HG03280 (cell line): ENCODE measurements at regions not wholly inside any gene's neighbourhood (a gene's known extent, or its start where the extent isn't known, plus 50 kb on each side); places are given as distances from the start of the nearest gene placed in this dataset.
"Not testable (repeated sequence)": the region's sequence is repeated elsewhere in the genome, so short reads cannot be mapped to it uniquely, and the experiment has no call there.

ENCODE experiments used
- ATAC-seq: cut with Tn5 transposase; IDR thresholded peaks from one replicate; pipeline ENCODE4 v1.9.1; 2021; ENCODE audit warnings: mild to moderate bottlenecking, moderate library complexity; ENCODE audit not compliant: unreplicated experiment

- no peak for ATAC-seq
Measured at GRCh38 chr6:93858213-93858612, 438.9 kb upstream of the EPHA7 start.

GRCh38 chr6:93849857-93850256 is 430.5 kb upstream of the EPHA7 start:
- ATAC-seq: no peak

GRCh38 chr6:93848031-93848742 is 428.8 kb upstream of the EPHA7 start:
- ATAC-seq: no peak

- ATAC-seq: no peak
Measured at GRCh38 chr6:93842178-93842577, 422.8 kb upstream of the EPHA7 start.

- ATAC-seq: not testable (repeated sequence)
Measured at GRCh38 chr6:93835451-93836145, 416.2 kb upstream of the EPHA7 start.

GRCh38 chr6:93835026-93835425 is 415.7 kb upstream of the EPHA7 start:
- ATAC-seq: not testable (repeated sequence)

- ATAC-seq: not testable (repeated sequence)
Measured at GRCh38 chr6:93833326-93833725, 414.0 kb upstream of the EPHA7 start.

- not testable (repeated sequence) for ATAC-seq
Measured at GRCh38 chr6:93829757-93830156, 410.4 kb upstream of the EPHA7 start.

- ATAC-seq: no peak
Measured at GRCh38 chr6:93829009-93829408, 409.6 kb upstream of the EPHA7 start.

- no peak for ATAC-seq
Measured at GRCh38 chr6:93828553-93828952, 409.2 kb upstream of the EPHA7 start.

GRCh38 chr6:93827728-93828127 is 408.4 kb upstream of the EPHA7 start:
- no peak for ATAC-seq

GRCh38 chr6:93825950-93826349 is 406.6 kb upstream of the EPHA7 start:
- no peak for ATAC-seq

- ATAC-seq: no peak
Measured at GRCh38 chr6:93823489-93823888, 404.1 kb upstream of the EPHA7 start.

GRCh38 chr6:93822434-93823265 is 403.3 kb upstream of the EPHA7 start:
- no peak for ATAC-seq

- no peak for ATAC-seq
Measured at GRCh38 chr6:93821953-93822352, 402.6 kb upstream of the EPHA7 start.

GRCh38 chr6:93820465-93821082 is 401.2 kb upstream of the EPHA7 start:
- ATAC-seq: no peak

GRCh38 chr6:93819189-93819588 is 399.8 kb upstream of the EPHA7 start:
- no peak for ATAC-seq

GRCh38 chr6:93817937-93818336 is 398.6 kb upstream of the EPHA7 start:
- no peak for ATAC-seq

GRCh38 chr6:93806409-93807270 is 387.3 kb upstream of the EPHA7 start:
- no peak for ATAC-seq
